ENCODE measurements at regions not wholly inside any gene's neighbourhood (a gene's known extent, or its start where the extent isn't known, plus 50 kb on each side); places are given as distances from the start of the nearest gene placed in this dataset.

DNA sequence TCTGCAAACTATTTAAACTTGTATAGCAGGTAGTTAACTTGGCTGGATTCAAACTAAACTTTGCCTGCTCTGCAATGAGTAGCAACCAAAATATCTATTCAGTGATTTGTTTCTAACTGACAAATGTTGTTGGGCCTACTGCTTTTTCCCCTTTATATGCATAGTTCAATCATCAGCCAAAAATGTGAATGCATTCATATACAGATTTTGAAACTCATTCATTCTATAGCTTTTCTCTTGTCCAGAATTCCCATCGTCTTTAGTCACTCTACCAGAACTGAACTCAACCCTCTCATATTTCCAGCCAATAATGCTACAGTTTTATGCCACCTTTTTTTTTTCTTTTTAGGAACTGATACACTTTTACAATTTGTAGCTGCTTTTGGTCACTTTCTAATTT, 599.8 kb downstream of the RPL10L start:
- H3K36me3 ChIP-seq (ENCODE audit: control insufficient read depth, insufficient read depth, low read length), result no peaks in the 10 kb centered on the region
- DNase-seq, result peak; percentile 10
- no peaks in the 10 kb centered on the region for H3K4me1 ChIP-seq (ENCODE audit: control insufficient read depth, insufficient read depth, low read length)
- H3K9me1 ChIP-seq (ENCODE audit: insufficient read depth, low read length), result no peaks in the 10 kb centered on the region
- ATAC-seq (ENCODE audit: low read depth), result no peak
- ChIA-PET CTCF (interaction anchor here (0.6 kb wide), 1 partner anchor 479 kb away, joined by 3 read pairs; no protein-coding TSS in a partner anchor), POLR2A (ENCODE audit: unreplicated experiment) (no interaction called here)
- in situ Hi-C loops (cut with MboI; ENCODE audit: low sequenced_read_pairs) (no loop called here), dilution Hi-C loops (cut with HindIII; ENCODE audit: low sequenced_read_pairs, unreplicated experiment) (no loop called here), intact Hi-C loops (cut with micrococcal nuclease) (no loop called here)
- H4K8ac ChIP-seq (ENCODE audit: low read depth in 2 of 2, low read length in 2 of 2), result no peak overlapping the region
- no peak overlapping the region for H4K5ac ChIP-seq (ENCODE audit: low read depth, low read length)
- no peak overlapping the region for H3K4me3 ChIP-seq (ENCODE audit: insufficient read depth, low read depth, low read length)
- no peak overlapping the region for H2AFZ ChIP-seq (replicated peaks; ENCODE audit: low read length, poor library complexity)
- no peak overlapping the region for H2BK5ac ChIP-seq (ENCODE audit: low read depth, low read length, poor library complexity, severe bottlenecking)
- H2AK5ac ChIP-seq (ENCODE audit: low read depth, low read length), result no peak overlapping the region
- H3K56ac ChIP-seq (ENCODE audit: extremely low read depth, insufficient read depth, low read length), result no peak overlapping the region
- no peak overlapping the region for H2BK20ac ChIP-seq (ENCODE audit: low read depth, low read length)
- no peak overlapping the region for H3K18ac ChIP-seq (ENCODE audit: low read depth, low read length)
- H3K4me2 ChIP-seq (ENCODE audit: low read depth, low read length), result no peak overlapping the region
- H3K27me3 ChIP-seq (ENCODE audit: control insufficient read depth, insufficient read depth, low read length), result no peaks in the 10 kb centered on the region
- H2BK120ac ChIP-seq (ENCODE audit: low read depth, low read length), result no peak overlapping the region
- H3K79me1 ChIP-seq (ENCODE audit: low read depth in 1 of 2, low read length in 2 of 2), result no peaks in the 10 kb centered on the region
- WGBS, 2 experiments (ENCODE audit: extremely low coverage in 2 of 2, insufficient read length in 1 of 2), result no CpG with 5 or more reads among the region's 1 CpG
- no peak overlapping the region for H2BK15ac ChIP-seq (ENCODE audit: low read depth, low read length)
- H2AK9ac ChIP-seq (replicated peaks; ENCODE audit: low read depth, low read length, poor library complexity), result no peak overlapping the region
- TF ChIP-seq, protein P1, sequence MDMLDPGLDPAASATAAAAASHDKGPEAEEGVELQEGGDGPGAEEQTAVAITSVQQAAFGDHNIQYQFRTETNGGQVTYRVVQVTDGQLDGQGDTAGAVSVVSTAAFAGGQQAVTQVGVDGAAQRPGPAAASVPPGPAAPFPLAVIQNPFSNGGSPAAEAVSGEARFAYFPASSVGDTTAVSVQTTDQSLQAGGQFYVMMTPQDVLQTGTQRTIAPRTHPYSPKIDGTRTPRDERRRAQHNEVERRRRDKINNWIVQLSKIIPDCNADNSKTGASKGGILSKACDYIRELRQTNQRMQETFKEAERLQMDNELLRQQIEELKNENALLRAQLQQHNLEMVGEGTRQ (IDR thresholded peaks at IDR 0.05; ENCODE audit: low read depth, low read length), result no peak
- no peak for TF ChIP-seq POLR2A (IDR thresholded peaks at IDR 0.05; ENCODE audit: low read depth, low read length)
- no peak for TF ChIP-seq RCOR1 (IDR thresholded peaks at IDR 0.05; ENCODE audit: insufficient replicate concordance, low read length)
- no peak for TF ChIP-seq CEBPB (IDR thresholded peaks at IDR 0.05; ENCODE audit: low read depth, low read length)
- TF ChIP-seq MAFK (IDR thresholded peaks at IDR 0.05; ENCODE audit: low read depth, low read length), result no peak
- no peak for TF ChIP-seq NFE2L2 (IDR thresholded peaks at IDR 0.05; ENCODE audit: low read depth, low read length)
- TF ChIP-seq RAD21 (IDR thresholded peaks at IDR 0.05; ENCODE audit: low read length), result no peak
- TF ChIP-seq, protein P2, sequence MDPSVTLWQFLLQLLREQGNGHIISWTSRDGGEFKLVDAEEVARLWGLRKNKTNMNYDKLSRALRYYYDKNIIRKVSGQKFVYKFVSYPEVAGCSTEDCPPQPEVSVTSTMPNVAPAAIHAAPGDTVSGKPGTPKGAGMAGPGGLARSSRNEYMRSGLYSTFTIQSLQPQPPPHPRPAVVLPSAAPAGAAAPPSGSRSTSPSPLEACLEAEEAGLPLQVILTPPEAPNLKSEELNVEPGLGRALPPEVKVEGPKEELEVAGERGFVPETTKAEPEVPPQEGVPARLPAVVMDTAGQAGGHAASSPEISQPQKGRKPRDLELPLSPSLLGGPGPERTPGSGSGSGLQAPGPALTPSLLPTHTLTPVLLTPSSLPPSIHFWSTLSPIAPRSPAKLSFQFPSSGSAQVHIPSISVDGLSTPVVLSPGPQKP (IDR thresholded peaks at IDR 0.05; ENCODE audit: borderline replicate concordance, low read depth, low read length), result no peak
- TF ChIP-seq, protein P3, sequence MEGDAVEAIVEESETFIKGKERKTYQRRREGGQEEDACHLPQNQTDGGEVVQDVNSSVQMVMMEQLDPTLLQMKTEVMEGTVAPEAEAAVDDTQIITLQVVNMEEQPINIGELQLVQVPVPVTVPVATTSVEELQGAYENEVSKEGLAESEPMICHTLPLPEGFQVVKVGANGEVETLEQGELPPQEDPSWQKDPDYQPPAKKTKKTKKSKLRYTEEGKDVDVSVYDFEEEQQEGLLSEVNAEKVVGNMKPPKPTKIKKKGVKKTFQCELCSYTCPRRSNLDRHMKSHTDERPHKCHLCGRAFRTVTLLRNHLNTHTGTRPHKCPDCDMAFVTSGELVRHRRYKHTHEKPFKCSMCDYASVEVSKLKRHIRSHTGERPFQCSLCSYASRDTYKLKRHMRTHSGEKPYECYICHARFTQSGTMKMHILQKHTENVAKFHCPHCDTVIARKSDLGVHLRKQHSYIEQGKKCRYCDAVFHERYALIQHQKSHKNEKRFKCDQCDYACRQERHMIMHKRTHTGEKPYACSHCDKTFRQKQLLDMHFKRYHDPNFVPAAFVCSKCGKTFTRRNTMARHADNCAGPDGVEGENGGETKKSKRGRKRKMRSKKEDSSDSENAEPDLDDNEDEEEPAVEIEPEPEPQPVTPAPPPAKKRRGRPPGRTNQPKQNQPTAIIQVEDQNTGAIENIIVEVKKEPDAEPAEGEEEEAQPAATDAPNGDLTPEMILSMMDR (conservative IDR thresholded peaks at IDR 0.05; ENCODE audit: low read depth, low read length), result no peak
- TF ChIP-seq FOS (IDR thresholded peaks at IDR 0.05; ENCODE audit: low read depth, low read length), result no peak
- TF ChIP-seq RFX5 (IDR thresholded peaks at IDR 0.05; ENCODE audit: low read depth, low read length), result no peak
- TF ChIP-seq CHD1 (IDR thresholded peaks at IDR 0.05; ENCODE audit: low read depth, low read length), result no peak
- TF ChIP-seq BHLHE40 (IDR thresholded peaks at IDR 0.05; ENCODE audit: low read depth, low read length), result no peak
- no peak for TF ChIP-seq SMC3 (IDR thresholded peaks at IDR 0.05; ENCODE audit: low read depth, low read length)
- no peak overlapping the region for H3K23ac ChIP-seq (ENCODE audit: low read depth, low read length)
- H3K9me3 ChIP-seq (ENCODE audit: control insufficient read depth, insufficient read depth, low read length), result no peaks in the 10 kb centered on the region
- no peak overlapping the region for H3K14ac ChIP-seq (replicated peaks; ENCODE audit: low read depth, low read length)
- no peak overlapping the region for H4K91ac ChIP-seq (ENCODE audit: insufficient read depth, low read depth, low read length)
- no peak overlapping the region for H3K9ac ChIP-seq (ENCODE audit: low read depth, low read length)
- H3K4ac ChIP-seq (ENCODE audit: low read depth, low read length), result no peak overlapping the region
- no peak overlapping the region for H3K27ac ChIP-seq (ENCODE audit: insufficient read depth, low read length)
- H4K20me1 ChIP-seq (ENCODE audit: insufficient read depth, low read length), result no peaks in the 10 kb centered on the region
- no TSS peak for BruUV-seq (replicated peaks)
